Loucy (cell line): ENCODE measurements at regions not wholly inside any gene's neighbourhood (a gene's known extent, or its start where the extent isn't known, plus 50 kb on each side); places are given as distances from the start of the nearest gene placed in this dataset.

ENCODE experiments used
- H2AFZ ChIP-seq: fragments of 200-600 bp; sonication (generic); 2 replicates; pipeline ENCODE4 v1.6.0; 2016; ENCODE audit warnings: antibody characterized with exemption, mild to moderate bottlenecking, low read length, moderate library complexity
- H3F3A ChIP-seq: fragments of 200-600 bp; 2 replicates; pipeline ENCODE4 v1.6.0; 2016; ENCODE audit warnings: antibody characterized with exemption, low read depth, mild to moderate bottlenecking
- H3K27me3 ChIP-seq: fragments of 200-600 bp; sonication (generic); 2 replicates; pipeline ENCODE4 v1.6.1; 2014; ENCODE audit warnings: low read length, mild to moderate bottlenecking; ENCODE audit not compliant: insufficient read depth, poor library complexity, severe bottlenecking
- H3K36me3 ChIP-seq: fragments of 200-600 bp; sonication (generic); 2 replicates; pipeline ENCODE4 v1.6.1; 2016; ENCODE audit warnings: low read length; ENCODE audit not compliant: insufficient read depth
- H3K4me1 ChIP-seq: fragments of 200-600 bp; sonication (generic); 2 replicates; pipeline ENCODE4 v1.5.1; 2014; ENCODE audit warnings: low read length, mild to moderate bottlenecking; ENCODE audit not compliant: insufficient read depth, poor library complexity, severe bottlenecking
- H3K4me2 ChIP-seq: fragments of 200-600 bp; sonication (generic); 2 replicates; pipeline ENCODE4 v1.6.0; 2014; ENCODE audit warnings: antibody characterized with exemption, low read length, low read depth, mild to moderate bottlenecking; ENCODE audit not compliant: poor library complexity, severe bottlenecking
- H3K4me3 ChIP-seq: fragments of 200-600 bp; sonication (generic); 2 replicates; pipeline ENCODE4 v1.5.1; 2014; ENCODE audit warnings: low read length, mild to moderate bottlenecking, mixed read lengths; ENCODE audit not compliant: poor library complexity, severe bottlenecking
- H3K79me2 ChIP-seq: fragments of 200-600 bp; sonication (generic); 2 replicates; pipeline ENCODE4 v1.6.1; 2014; ENCODE audit warnings: low read length; ENCODE audit not compliant: insufficient read depth
- H3K9ac ChIP-seq: fragments of 200-600 bp; sonication (generic); 2 replicates; pipeline ENCODE4 v1.6.0; 2014; ENCODE audit warnings: mild to moderate bottlenecking, low read depth, low read length, moderate library complexity; ENCODE audit not compliant: poor library complexity, severe bottlenecking
- H3K9me2 ChIP-seq: fragments of 200-600 bp; sonication (generic); replicated peaks from 2 replicates; pipeline ENCODE4 v1.6.1; 2016; ENCODE audit warnings: low read depth, low read length, mixed read lengths
- H3K9me3 ChIP-seq: fragments of 200-600 bp; sonication (generic); 2 replicates; pipeline ENCODE4 v1.6.1; 2014; ENCODE audit warnings: mild to moderate bottlenecking, antibody characterized with exemption, low read length, low read depth; ENCODE audit not compliant: insufficient read depth
- H4K20me1 ChIP-seq: fragments of 200-600 bp; sonication (generic); 2 replicates; pipeline ENCODE4 v1.6.0; 2014; ENCODE audit warnings: antibody characterized with exemption, low read length, mild to moderate bottlenecking; ENCODE audit not compliant: insufficient read depth, poor library complexity, severe bottlenecking
- CTCF ChIP-seq: fragments of 200-600 bp; sonication (generic); conservative IDR thresholded peaks from 2 replicates; pipeline ENCODE4 v1.5.1; 2014; ENCODE audit warnings: mild to moderate bottlenecking, antibody characterized with exemption, low read length
- EZH2phosphoT487 ChIP-seq: fragments of 200-600 bp; IDR thresholded peaks from 2 replicates; pipeline ENCODE4 v1.6.1; 2018; ENCODE audit warnings: antibody characterized with exemption, mild to moderate bottlenecking, moderate library complexity, borderline replicate concordance

GRCh38 chr7:124655990-124656389 lies 109.6 kb downstream of the GPR37 start:
- H2AFZ ChIP-seq: no peak overlapping the region
- no peaks in the 10 kb centered on the region for H3K4me1 ChIP-seq
- no peaks in the 10 kb centered on the region for H3F3A ChIP-seq
- H3K9me2 ChIP-seq: no peaks in the 10 kb centered on the region
- H3K9me3 ChIP-seq: no peaks in the 10 kb centered on the region
- no peak for TF ChIP-seq CTCF
- no peak for TF ChIP-seq EZH2phosphoT487
- no peaks in the 10 kb centered on the region for H4K20me1 ChIP-seq
- no peaks in the 10 kb centered on the region for H3K27me3 ChIP-seq
- no peak overlapping the region for H3K4me3 ChIP-seq
- no peaks in the 10 kb centered on the region for H3K79me2 ChIP-seq
- no peaks in the 10 kb centered on the region for H3K36me3 ChIP-seq
- no peak overlapping the region for H3K4me2 ChIP-seq
- H3K9ac ChIP-seq: no peak overlapping the region

GRCh38 chr7:124652237-124652636 lies 113.4 kb downstream of the GPR37 start:
- Histone ChIP-seq H2AFZ (no peak overlapping the region), H3K4me3 (no peak overlapping the region), H3K79me2 (no peaks in the 10 kb centered on the region), H3K9me3 (no peaks in the 10 kb centered on the region), H4K20me1 (no peaks in the 10 kb centered on the region), H3K4me1 (no peaks in the 10 kb centered on the region), H3K27me3 (no peaks in the 10 kb centered on the region), H3K4me2 (no peak overlapping the region), H3K9me2 (no peaks in the 10 kb centered on the region), H3F3A (no peaks in the 10 kb centered on the region), H3K9ac (no peak overlapping the region), H3K36me3 (no peaks in the 10 kb centered on the region)
- TF ChIP-seq EZH2phosphoT487 (no peak), CTCF (no peak)

GRCh38 chr7:124651136-124651535 lies 114.5 kb downstream of the GPR37 start:
- H3K27me3 ChIP-seq: no peaks in the 10 kb centered on the region
- no peaks in the 10 kb centered on the region for H3K79me2 ChIP-seq
- no peaks in the 10 kb centered on the region for H4K20me1 ChIP-seq
- H3K9ac ChIP-seq: no peak overlapping the region
- H2AFZ ChIP-seq: no peak overlapping the region
- no peak overlapping the region for H3K4me2 ChIP-seq
- no peaks in the 10 kb centered on the region for H3K4me1 ChIP-seq
- H3F3A ChIP-seq: no peaks in the 10 kb centered on the region
- no peaks in the 10 kb centered on the region for H3K9me3 ChIP-seq
- TF ChIP-seq CTCF: no peak
- no peak for TF ChIP-seq EZH2phosphoT487
- H3K4me3 ChIP-seq: no peak overlapping the region
- no peaks in the 10 kb centered on the region for H3K9me2 ChIP-seq
- H3K36me3 ChIP-seq: no peaks in the 10 kb centered on the region
